ENCODE measurements at regions not wholly inside any gene's neighbourhood (a gene's known extent, or its start where the extent isn't known, plus 50 kb on each side); places are given as distances from the start of the nearest gene placed in this dataset.
A peak's percentile ranks its signal among the peaks of the same experiment; 100 is the strongest.
"Not testable (repeated sequence)": the region's sequence is repeated elsewhere in the genome, so short reads cannot be mapped to it uniquely, and the experiment has no call there.

DNA sequence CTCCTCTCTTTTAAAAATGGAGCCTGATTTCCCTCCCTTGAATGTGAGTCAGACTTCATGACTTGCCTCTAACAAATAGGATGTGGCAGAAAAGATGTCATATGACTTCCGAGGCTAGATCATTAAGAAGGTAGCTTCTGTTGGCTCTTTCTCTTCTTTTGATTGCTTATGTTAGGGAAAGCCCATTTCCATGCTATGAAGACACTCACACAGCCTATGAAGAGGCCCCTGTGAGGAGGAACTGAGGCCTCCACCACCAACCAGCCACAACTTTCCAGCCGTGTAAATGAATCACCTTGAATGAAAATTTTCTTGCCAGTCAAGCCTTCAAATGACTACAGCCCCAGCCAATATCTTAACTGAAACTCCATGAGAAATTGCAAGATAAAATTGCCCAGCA is 413.4 kb downstream of the TMEM38B start:
- TF ChIP-seq, protein P1, sequence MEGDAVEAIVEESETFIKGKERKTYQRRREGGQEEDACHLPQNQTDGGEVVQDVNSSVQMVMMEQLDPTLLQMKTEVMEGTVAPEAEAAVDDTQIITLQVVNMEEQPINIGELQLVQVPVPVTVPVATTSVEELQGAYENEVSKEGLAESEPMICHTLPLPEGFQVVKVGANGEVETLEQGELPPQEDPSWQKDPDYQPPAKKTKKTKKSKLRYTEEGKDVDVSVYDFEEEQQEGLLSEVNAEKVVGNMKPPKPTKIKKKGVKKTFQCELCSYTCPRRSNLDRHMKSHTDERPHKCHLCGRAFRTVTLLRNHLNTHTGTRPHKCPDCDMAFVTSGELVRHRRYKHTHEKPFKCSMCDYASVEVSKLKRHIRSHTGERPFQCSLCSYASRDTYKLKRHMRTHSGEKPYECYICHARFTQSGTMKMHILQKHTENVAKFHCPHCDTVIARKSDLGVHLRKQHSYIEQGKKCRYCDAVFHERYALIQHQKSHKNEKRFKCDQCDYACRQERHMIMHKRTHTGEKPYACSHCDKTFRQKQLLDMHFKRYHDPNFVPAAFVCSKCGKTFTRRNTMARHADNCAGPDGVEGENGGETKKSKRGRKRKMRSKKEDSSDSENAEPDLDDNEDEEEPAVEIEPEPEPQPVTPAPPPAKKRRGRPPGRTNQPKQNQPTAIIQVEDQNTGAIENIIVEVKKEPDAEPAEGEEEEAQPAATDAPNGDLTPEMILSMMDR (IDR thresholded peaks at IDR 0.05; ENCODE audit: control insufficient read depth, extremely low read depth, insufficient read depth) = no peak
- DNase-seq (ENCODE audit: low read depth) = no peak

DNA sequence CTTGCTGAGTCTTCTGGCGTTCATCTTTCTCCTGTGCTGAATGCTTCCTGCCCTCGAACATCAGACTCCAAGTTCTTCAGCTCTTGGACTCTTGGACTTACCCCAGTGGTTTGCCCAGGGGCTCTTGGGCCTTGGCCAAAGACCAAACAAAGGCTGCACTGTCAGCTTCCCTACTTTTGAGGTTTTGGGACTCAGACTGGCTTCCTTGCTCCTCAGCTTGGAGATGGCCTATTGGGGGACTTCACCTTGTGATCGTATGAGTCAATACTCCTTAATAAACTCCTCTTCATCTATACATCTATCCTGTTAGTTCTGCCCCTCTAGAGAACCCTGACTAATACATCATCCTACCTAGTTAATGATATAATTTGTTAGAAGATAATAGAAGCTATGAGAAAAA is 415.4 kb downstream of the TMEM38B start:
- DNase-seq (ENCODE audit: low read depth) = not testable (repeated sequence)

More for the DNA sequence above, 413.4 kb downstream of the TMEM38B start:
- no peak overlapping the region for H3K4me3 ChIP-seq (ENCODE audit: low read depth, low read length)

DNA sequence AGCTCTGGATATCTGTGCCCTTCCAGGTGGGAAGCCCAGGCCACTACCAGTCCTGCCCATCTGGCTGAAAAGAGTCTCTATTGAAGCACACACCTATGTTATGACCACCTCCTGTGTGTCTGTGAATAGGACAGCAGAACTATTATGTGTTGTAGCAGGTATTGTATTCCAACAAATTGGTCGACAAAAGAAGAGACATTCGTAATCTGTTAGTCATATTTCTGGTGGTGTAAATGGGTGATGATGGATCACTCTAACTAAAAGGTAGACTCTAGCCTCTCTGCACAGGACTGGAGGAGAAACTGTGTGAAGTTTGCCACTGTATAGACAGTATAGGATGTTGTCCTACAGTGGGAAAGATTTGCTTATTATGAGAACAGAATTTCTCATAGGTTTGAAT is 416.1 kb downstream of the TMEM38B start:
- TF ChIP-seq, protein P1 (IDR thresholded peaks at IDR 0.05; ENCODE audit: control insufficient read depth, extremely low read depth, insufficient read depth) = no peak
- H3K4me3 ChIP-seq (ENCODE audit: low read depth, low read length) = no peak overlapping the region
- no peak for DNase-seq (ENCODE audit: low read depth)

More for the DNA sequence above, 415.4 kb downstream of the TMEM38B start:
- not testable (repeated sequence) for H3K4me3 ChIP-seq (ENCODE audit: low read depth, low read length)

DNA sequence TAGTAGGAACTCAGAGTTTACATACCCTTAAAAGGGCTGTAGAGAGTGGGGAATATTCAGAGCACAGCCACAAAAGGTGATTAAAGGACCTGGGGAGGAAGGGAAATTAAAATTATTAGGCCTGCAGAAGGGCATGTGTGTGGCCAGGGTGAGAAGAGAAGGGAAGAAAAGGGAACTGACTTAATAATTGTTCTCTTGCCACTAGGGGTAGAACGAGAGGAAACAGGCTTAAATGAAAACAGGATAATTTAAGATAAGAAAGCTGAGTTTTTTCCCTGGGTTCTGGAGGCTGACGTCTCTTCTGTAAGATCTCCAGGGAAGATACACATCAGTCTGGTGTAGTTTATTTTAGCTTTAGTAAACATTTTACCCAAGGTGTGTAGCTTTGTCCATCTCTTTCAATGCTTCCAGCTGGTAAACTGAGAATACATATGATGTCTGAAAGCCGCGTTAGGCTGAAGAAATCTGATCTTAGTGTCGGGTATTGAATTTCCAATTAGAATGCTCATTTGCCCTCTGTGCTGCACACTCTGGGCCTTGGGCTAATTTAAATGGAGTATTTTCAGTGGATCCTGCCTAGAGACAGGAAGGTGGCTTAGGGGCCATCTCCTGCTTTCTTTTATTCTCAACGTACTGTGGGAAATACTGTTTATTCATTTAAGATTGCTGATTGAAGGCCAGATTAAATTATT is 416.8 kb downstream of the TMEM38B start:
- no peak overlapping the region for H3K4me3 ChIP-seq (ENCODE audit: low read depth, low read length)
- TF ChIP-seq, protein P1 (IDR thresholded peaks at IDR 0.05; ENCODE audit: control insufficient read depth, extremely low read depth, insufficient read depth) = peak; percentile 34; the same call in 1 of the 2 replicates
- DNase-seq (ENCODE audit: low read depth) = no peak

DNA sequence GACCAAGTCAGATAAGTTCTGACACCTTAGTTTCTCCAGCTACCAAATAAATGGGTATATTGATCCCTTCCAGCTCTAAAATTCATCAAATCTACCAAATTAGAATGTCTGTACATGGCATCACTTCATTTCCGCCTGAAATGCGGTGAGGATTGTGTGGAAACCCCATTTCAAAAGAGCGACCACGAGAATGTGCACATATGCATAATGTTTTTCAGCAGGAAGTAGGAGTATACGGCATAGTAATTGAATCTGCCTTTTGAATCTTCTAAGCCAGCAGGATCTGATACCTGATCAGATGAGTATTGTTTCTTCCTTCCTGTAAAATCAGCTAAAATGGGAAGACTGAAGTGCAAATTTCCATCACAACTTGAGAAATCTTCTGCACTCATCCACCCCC is 418.6 kb downstream of the TMEM38B start:
- no peak for DNase-seq (ENCODE audit: low read depth)
- H3K4me3 ChIP-seq (ENCODE audit: low read depth, low read length) = no peak overlapping the region
- TF ChIP-seq, protein P1 (IDR thresholded peaks at IDR 0.05; ENCODE audit: control insufficient read depth, extremely low read depth, insufficient read depth) = no peak

DNA sequence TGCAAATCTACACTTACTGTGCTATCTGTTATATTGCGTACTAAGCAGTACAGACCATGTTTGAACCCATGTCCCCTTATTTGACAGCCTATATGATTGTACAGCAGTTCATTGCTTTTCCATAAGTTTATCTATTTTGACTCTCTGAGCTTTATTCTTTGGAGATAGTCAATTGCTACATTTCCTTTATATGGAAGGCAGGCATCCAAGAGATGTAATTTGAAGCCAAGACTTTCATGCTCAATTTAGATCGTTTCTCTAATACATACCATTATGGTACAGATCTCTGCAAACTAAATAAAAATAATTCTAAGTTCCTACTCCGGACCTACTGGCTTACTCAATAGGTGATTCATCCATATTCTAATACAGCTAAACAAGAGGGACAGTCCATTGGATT is 424.8 kb downstream of the TMEM38B start:
- TF ChIP-seq, protein P1 (IDR thresholded peaks at IDR 0.05; ENCODE audit: control insufficient read depth, extremely low read depth, insufficient read depth) = no peak
- DNase-seq (ENCODE audit: low read depth) = no peak
- no peak overlapping the region for H3K4me3 ChIP-seq (ENCODE audit: low read depth, low read length)

DNA sequence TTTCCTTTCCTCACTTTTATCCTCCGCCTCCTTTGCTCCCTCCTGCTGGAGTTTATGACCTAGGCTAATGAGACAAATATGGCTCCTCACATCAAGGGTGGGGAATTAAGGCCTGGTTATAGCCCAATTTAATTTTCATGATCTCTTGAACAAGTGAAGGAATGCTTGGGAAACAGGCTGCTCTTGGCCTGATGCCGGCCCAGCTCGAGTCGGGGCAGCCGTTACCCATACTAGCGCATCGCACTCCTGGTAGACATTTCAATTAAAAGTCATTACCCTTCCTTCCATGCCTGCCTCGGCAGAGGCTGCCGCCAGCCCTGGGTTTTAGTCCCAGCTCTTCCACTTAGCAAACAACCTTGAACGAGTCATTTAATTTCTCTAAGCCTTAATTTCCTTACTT is 425.7 kb downstream of the TMEM38B start:
- TF ChIP-seq, protein P1 (IDR thresholded peaks at IDR 0.05; ENCODE audit: control insufficient read depth, extremely low read depth, insufficient read depth) = no peak
- H3K4me3 ChIP-seq (ENCODE audit: low read depth, low read length) = no peak overlapping the region
- DNase-seq (ENCODE audit: low read depth) = no peak

Data from LNCaP clone FGC (cell line).